GM21447 (cell line): ENCODE measurements at regions not wholly inside any gene's neighbourhood (a gene's known extent, or its start where the extent isn't known, plus 50 kb on each side); places are given as distances from the start of the nearest gene placed in this dataset.

ENCODE experiments used
- ATAC-seq: cut with Tn5 transposase; IDR thresholded peaks from one replicate; pipeline ENCODE4 v1.9.1; 2021; ENCODE audit not compliant: unreplicated experiment

DNA sequence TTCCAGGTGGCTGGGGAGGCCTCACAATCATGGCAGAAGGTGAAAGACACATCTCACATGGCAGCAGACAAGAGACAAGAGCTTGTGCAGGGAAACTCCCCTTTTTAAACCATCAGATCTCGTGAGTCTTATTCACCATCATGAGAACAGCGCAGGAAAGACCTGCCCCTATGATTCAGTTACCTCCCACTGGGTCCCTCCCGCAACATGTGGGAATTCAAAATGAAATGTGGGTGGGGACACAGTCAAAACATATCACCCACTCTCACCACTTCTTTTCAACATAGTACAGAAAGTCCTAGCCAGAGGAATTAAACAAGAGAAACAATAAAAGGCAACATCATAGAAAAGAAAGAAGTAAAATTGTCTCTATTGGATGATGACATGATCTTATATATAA is 223.4 kb upstream of the SLC24A2 start:
- no peak for ATAC-seq

DNA sequence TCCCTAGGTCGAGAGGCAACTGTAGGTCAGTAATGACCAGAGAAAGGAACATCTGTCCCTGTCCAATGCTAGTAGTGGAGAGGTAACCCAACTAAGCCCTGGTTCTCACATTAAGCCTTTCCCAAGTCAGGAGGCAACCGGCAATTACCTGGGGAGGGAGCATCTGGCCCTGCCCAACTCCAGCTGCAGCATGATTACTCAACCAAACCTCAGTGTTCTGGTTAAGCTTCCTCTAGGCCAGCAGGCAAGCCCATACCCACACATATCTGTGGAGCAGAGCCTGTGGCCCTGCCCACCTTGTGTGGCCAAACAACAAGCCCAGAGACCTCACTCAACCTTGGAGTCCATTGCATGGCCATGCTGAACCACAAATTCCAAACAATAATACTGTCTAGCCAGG is 220.8 kb upstream of the SLC24A2 start:
- ATAC-seq, result no peak

DNA sequence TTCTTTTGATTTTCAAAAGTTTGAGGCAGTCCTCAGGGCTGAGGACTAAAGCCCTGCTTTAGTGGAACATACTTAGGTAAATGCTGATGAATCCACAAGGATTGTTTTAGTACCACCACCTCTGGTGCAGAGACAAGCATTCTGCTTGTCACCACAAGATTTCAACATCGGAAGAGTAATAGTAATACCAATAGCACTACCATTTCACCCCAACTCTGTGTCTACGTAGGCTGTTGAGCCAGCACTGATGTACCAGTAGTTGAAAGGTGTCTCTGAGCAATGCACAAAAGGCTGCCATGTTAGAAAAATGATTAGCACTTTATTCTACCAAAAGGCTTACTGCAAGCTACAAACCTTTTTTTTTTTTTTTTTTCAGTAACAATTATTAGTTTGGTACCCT is 213.2 kb upstream of the SLC24A2 start:
- ATAC-seq, result no peak

DNA sequence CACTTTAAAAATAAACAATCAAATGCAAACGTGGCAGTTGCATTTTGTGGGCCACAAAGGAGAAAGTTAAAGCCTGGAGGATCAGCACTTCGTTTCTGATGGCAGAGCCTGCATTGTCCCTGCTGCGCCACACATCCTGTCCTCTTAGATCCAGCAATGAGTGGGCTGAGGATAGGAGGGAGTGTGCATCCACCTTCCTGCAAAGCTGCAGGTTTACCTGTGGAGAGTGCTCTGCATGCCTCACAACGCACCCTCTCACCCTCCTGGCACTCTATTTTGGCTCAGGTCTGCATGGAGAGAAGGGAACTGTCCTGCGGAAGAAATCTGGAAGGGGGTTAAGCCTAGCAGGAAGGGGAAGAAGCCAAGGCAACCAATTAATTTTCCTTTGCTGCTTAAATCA is 212.2 kb upstream of the SLC24A2 start:
- no peak for ATAC-seq

DNA sequence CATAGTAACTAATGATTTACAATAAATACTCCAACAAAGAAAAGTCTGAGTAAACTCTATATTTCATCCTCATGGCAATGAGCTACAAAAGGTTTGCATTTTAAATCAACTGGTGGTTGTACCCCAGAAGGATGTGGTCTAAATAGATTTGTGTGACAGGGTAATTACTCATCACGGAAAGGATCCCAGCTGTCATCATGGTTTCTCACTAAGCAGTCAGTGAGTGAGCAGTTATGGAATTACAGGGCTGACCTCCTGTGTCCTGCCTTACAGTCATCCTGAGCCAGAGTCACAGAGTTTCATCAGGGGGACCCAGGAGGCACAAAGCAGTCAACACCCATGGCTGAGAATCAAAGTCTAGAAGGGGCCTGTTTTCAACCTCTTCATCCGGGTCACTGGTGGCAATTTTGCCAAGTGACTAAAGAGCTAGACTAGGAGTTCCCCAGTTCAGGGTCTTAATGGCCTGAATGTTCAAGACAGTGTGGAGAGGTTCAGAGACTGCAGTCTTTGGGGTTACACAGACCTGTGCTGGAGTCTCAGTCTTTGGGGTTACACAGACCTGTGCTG is 210.7 kb upstream of the SLC24A2 start:
- peak; percentile 86 for ATAC-seq

DNA sequence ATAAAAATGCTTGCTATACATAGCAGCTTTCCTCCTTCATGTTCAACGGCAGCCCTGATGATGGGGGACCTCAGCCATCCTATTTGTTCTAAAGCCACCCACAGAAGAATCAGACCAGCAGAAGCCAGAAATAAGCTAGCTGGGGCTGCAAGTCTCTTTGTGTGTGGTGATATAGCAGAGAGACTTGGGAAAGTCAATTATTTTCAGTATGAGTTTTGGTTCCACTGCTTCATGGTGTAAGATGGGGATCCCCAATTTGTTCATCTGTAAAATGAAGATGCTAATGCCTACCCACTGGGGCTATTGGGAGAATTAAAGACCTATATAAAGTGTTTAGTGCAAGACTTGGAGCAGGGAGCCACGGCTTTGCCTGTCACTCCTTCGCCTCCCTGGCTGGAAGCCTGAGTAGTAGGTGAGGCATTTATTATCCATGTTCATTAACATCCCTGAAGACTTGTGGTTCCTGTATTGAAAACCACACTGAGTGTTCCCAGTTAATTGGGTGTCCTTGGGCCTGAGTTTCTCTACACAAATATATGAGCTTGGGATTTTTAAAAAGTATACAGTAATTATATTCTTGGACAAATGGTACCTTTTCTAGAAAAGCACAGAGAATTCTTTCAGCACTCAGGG is 210.1 kb upstream of the SLC24A2 start:
- peak; percentile 44 for ATAC-seq

DNA sequence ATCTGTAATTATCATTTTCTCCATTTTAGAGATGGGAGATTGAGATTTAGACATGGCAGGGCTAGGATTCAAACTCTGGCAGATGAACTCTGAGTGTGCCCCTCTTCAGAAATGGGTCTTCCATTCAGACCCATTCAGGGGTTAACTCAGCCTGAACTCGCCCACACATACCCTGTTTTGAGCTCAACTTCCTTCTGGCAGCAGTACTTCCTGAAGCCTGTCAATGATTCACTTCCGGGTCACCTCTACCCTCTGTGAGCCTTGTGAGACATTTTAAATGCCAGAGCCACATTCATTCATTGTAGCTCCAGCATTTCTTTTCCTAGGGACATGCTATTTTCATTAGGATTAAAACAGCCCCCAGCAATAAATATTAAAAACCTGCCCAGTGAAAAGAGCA is 209.3 kb upstream of the SLC24A2 start:
- ATAC-seq, result no peak

DNA sequence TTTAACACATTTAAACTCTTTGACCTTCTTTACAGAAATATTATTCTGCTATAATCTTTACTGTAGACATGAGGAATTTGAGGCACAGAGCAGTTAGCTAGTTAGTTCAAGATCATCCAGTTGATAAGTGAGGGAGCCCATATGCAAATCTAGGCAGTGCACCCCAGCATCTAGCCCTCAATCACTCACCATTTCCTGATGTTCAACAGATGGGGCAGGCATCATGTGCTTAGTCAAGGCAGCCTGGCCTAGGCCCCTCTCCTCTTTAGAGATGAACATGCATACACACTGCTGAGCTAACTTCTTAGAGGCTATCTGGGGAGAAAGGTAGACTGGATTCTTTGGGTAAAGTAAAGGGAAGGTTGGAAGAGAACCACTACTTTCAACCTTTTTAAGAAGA is 206.8 kb upstream of the SLC24A2 start:
- no peak for ATAC-seq

DNA sequence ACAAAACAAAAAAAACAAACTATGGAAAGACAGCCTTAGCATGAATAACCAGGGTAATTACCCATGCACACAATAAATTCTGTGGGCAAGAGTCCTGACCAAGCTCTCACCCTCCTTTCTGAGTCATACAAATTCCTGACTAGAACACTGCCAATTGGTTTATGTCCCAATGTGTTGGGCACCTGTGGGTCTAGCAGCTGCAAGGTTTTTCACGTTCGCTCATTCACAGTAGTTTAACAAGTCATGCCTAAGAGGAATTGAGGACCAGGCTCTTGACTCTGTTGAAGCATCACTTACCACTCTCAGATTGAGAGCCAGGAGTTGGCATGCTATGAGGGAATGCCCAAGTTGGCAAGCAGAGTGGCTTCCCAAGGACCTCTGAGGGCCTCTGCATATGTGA is 205.5 kb upstream of the SLC24A2 start:
- no peak for ATAC-seq

DNA sequence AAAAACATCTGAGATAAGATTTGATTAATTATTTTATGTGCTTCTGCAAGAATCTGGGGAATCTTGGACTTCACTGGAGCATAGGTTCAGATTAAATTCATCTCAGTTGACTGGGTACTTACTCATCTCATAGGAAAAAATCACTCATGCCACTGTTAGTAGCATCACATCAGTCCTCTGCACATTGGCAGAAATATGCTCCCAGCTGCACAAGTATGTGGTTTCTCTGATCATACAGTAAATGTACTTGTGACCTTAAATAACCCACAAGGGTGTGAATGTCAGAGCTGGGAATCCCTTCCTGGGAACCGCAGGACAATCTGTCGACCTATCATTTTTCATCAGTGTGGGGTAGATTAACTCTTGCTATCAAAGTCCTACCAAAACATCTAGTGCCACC is 203.7 kb upstream of the SLC24A2 start:
- no peak for ATAC-seq

DNA sequence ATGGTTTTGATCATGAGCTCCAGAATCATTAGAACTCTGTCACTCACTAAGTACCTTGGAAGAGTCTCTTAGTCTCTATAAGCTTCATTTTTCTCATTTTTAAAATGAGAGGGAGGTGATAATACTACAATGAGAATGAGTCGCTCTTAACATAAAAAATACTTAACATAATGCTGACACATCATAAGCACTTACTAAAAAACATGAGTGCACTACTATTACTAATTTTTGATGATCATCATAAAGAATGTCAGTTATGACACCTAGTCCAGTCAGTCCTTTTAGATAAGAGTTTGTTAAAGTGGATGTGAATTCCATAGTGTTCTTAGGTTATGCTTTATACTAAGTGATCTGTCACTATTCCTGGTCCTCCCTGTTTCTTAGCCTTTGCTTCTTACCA is 200.4 kb upstream of the SLC24A2 start:
- no peak for ATAC-seq

DNA sequence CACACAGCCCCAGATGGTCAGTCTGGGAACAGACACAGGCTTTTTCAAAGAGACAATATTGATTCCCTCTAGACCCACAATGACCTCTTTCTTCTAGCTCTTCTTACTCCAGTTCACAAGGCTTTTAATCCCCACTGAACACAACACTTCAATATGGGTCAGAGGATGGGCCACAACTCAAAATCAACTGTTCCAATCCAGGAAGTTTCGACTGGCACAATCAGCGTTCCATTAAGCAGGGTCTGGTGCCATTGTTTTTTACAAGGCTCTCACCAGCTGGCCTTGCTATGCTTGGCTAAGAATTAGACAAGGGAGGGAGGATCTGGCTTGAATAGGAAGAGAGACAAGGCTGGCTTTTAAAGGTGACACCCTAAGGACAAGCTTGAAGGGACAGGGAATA is 199.4 kb upstream of the SLC24A2 start:
- ATAC-seq, result no peak

DNA sequence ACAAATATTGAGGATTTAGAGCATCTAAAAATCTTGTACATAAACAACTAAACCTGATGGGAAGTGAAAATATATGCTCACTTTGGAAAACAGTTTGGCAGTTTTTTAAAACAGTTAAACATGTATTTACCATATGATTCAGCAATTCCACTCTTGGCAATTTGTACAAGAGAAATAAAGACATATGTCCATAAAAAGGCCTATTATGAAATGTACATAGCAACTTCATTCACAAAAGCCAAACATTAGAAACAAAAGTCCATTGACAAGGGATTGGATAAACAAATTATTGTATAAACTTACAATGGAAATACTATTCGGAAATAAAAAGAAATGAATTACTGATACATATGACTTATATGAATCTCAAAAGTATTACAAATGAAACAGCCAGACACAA is 196.2 kb upstream of the SLC24A2 start:
- no peak for ATAC-seq

DNA sequence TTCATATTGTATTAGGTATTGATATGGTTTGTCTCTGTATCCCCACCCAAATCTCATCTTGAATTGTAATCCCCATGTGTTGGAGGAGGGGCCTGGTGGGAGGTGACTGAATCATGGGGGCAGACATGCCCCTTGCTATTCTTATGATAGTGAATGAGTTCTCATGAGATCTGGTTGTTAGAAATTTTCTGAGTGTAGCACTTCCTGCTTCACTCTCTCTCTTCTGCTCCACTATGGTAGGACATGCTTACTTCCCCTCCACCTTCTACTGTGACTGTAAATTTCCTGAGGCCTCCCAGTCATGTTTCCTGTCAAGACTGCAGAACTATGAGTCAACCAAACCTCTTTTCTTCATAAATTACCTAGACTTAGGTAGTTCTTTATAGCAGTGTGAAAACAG is 187.4 kb upstream of the SLC24A2 start:
- peak; percentile 66 for ATAC-seq

DNA sequence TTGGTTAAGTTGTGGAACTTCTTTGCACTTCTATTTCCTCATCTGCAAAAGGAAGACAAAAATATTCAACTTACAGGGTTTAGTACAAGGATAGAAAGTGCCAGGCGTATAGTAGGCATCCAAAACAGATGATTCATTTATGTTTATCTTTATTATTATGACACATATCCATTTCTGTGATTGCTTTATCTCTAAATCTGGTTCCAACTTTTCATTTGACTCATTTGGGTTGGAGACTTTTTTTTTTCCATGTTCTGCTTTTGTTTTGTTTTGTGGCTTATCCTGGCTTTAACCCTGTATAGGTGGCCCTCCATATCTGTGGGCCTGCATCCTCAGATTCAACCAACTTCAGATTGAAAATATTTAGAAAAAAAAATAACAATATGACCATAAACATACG is 186.7 kb upstream of the SLC24A2 start:
- no peak for ATAC-seq

DNA sequence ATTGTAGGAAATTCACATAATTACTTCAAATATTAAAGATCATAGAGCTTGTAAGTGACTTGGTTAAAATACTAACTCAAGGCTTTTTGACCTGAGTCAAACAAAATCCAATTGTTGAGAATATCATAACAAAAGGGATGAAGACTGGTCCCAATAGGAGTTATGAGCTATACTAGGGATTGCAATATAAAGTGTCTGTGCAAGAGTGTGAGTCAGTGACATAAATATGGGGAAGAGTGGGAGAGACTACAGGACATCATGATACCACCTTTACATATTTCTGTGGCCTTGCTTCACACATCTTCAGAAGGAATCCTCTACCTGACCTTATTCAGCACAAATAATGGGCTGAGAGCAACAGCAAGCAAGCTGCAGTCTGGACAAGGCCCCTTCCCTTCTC is 180.9 kb upstream of the SLC24A2 start:
- ATAC-seq, result no peak

DNA sequence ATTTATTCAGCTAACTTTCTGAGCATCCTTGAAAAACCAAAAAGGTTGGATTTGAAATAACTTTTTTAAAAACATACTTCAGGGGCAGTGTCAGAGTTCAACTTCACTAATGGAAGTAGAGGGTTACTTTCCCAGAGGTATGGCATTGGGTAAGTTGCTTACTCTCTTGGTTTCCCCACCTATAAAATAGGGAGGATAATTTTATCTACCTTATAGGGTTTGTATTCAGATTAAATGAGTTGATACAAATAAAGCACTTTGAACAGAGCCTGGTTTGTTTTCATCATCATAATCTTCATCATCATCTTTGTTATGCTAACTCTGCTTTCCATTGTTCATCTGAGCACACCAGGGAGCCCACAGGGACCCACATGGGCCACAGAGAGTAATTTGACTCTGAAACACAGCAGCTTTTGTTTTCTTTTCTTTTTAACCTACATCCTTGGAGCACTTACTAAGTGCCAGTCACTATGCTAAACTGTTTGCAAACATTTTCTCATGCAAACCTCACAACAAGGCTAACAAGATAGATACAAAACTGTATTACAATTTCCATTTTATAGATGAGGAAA is 179.1 kb upstream of the SLC24A2 start:
- ATAC-seq, result no peak

DNA sequence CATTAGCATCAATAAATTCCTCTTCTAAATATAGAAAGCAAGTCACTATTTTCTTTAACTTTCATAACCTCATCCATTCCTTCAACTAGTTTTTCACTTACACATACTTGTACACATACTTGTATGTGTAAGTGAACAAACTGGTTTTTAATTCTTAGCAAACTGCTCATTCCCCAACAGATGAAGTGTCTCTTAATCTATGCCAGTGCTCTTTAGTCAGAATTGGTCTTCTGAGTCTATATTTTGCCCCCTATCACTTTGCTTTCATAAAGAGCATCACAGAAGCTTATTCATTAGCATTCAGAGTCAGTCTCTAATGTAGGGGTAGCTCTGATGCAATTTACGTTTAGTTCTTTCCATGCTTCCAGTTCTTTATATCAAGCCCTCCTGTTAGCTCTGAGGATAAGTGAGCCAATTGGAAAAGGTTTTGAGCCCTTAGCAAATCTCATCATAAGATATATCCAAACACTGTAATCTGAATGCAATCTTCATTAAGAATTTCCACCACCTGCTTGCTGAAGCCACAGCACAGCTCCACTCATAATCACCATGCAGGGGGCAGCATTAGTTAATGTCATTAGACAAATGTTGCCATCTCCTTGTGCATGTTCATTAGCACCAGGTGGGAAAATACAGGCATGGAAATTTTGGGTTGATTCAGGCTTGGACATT is 178.5 kb upstream of the SLC24A2 start:
- no peak for ATAC-seq

DNA sequence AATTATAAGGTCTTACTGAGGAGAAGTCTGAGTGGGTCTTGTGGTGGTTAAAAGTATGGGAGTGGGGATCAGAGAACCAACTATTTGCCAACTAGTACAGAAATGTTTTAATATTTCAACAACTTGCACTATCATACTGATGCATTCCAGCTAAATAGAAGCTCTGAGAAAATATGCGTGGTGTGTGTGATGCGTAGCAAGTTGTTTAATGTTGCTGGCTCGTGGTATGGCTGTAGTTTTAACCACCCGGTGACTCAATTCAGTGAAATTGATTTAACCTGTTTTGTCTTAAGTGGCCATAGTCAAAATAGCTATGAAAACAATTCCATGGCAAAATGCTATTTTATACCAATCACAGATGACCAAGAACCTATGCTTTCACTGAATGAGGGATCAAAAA is 176.5 kb upstream of the SLC24A2 start:
- no peak for ATAC-seq

DNA sequence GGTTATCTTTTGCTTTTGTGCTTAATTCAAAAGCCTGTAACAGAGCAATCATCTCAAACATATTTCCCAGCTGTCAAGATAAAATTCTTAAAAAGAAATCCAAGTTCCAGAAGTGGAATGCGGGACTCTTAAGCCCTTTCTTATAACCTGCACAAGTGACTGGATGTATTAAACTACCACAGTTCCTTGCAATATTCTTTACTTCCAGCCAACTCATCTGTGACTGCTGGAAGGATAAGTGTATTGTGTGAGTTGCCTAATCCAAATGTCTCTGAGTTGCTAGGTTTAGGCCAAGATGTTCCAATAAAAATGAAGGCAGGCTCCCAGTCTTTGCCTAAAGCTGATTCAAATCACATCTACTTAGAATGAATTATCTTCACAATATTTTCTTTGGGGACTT is 159.2 kb upstream of the SLC24A2 start:
- ATAC-seq, result no peak

DNA sequence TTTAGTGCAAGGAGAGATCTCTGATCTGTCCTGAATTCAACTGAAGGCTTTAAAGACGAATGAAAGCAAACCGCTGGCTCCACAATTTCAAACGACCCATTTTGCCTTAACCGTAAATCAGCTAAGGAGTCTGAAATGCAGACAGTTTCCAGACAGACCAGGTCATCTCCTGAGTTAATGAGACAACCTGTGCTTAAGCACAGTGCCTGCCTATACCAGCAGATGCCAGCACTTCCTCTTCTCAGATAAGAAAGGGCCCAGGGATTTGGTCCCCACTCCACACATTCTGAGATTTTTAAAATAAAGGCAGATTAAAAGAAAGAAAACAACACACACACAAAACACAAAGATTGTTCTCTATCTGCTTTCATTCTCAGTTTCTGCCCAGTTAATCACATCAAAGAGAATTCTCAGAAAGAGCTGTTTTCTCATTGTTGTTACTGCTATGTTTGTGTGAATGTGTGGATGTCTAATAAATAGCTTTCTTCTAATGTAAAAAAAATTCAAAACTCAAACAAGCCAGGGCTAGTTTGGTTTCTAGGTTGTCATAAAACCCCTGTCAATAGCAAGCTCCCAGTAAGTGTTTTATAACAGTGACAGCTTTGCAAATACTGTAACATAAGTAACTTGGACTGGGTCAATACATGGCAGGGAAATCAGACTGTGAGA is 157.7 kb upstream of the SLC24A2 start:
- ATAC-seq, result no peak

DNA sequence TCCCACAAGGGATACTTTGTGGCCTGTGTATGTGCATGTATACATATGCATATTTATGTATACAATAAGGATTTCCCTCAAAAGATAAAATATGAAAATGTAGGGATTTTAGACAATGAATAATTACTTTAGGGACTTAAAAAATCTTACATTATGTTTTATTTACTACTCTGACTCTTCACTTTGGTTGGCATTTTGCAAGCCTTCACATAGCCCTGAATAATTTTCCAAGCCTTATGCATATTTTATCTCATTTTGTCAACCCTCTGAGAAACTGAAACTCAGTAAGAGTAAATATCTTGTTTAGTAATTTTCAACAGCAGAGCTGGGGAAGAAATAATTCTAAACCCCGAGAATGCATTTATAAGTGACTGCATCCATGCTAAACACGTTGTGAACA is 153.0 kb upstream of the SLC24A2 start:
- no peak for ATAC-seq
